Pancreas (tissue), 10 donors: ENCODE measurements at regions not wholly inside any gene's neighbourhood (a gene's known extent, or its start where the extent isn't known, plus 50 kb on each side); places are given as distances from the start of the nearest gene placed in this dataset.

Experiments
- ATAC-seq, 4 donors: fragments of 200-7000 bp; cut with Tn5 transposase; one replicate each; pipeline versions ENCODE4 v1.8.0 to v1.9.1; 2020; ENCODE audit warnings: mild to moderate bottlenecking in 4 of 4, moderate library complexity in 4 of 4
- DNase-seq, 6 donors: peaks; one replicate each; pipeline ENCODE4 v3.0.0-alpha.2; 2020
- FAIRE-seq: peaks from 2 replicates; lab custom pipeline; 2012; peaks lifted over from hg19 to GRCh38; lab: Jason Lieb, UNC
- H3K27ac ChIP-seq, 4 donors: fragments of 200-600 bp; sonication (generic); 1 replicate in 3 of 4; 2 replicates in 1 of 4; pipeline versions ENCODE4 v1.5.0 to v1.8.0; 2020
- H3K27me3 ChIP-seq, 4 donors: fragments of 200-600 bp; one replicate each; pipeline ENCODE4 v1.8.0; 2021
- H3K36me3 ChIP-seq, 3 donors: fragments of 200-600 bp; sonication (generic) in 1 of 3; one replicate each; pipeline versions ENCODE4 v1.5.0 to v1.8.0; 2020 to 2021
- H3K4me1 ChIP-seq, 3 donors: fragments of 200-600 bp; one replicate each; pipeline ENCODE4 v1.8.0; 2021
- H3K4me3 ChIP-seq, 4 donors: fragments of 200-600 bp; sonication (generic) in 2 of 4; one replicate each; pipeline versions ENCODE4 v1.5.0 to v1.8.0; 2020 to 2021
- H3K9me3 ChIP-seq, 4 donors: fragments of 200-600 bp; one replicate each; pipeline ENCODE4 v1.8.0; 2021
- WGBS, 2 donors: extraction: QIAGEN DNeasy Blood & Tissue Kit; methylation state at CpG; one replicate each; pipeline ENCODE4 v1.1.7; 2013; 5-methylcytosine and 5-hydroxymethylcytosine counted together
- intact Hi-C, 3 donors: fragments of 100-400 bp; cut with DNase I; formaldehyde crosslinking; loops; one replicate each; pipeline versions ENCODE4 v1.11.1 to v1.14.2; 2022
- TF ChIP-seq, protein P1 (sequence below), 4 donors: fragments of 200-600 bp; sonication (generic) in 3 of 4; IDR thresholded peaks; one replicate each; pipeline versions ENCODE4 v1.5.0 to v1.8.0; 2021; ENCODE audit warnings: antibody characterized with exemption in 4 of 4
- donor health status: healthy with polysubstance abuse.
- donor health status: DM: no; HTN: no; CAD: no; lungs with moderate emphysema.
- donor health status: DM: no; HTN: no; CAD: no.
- donor health status: control.
- donor health status: control.
- donor health status: Bipolar disorder and iron deficiency.
- donor health status: DM: yes; HTN: yes; CAD: no.
- donor health status: DM: no; HTN: no; CAD: no.
- donor health status: DM: no; HTN: no; CAD: no.
- donor health status: DM: yes; HTN: yes; CAD: no.

DNA sequence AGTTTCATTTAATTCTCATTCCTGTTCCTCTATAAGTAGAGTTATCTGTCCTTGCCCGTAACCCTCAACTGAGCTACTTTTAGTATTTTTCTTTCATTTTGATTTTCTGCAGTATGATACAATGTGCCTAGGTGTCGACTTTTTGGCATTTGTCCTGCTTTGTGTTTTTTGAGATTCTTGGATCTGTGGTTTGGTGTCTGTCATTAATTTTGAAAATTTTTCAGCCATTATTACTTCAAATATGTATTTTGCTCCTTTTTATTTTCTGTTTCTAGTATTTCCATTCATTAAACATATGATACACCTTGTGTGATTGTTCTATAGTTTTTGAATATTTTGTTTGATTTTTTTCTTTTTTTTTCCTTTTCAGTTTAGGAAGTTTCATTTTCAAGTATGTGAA, 598.9 kb downstream of the SPOCK3 start:
- TF ChIP-seq, protein P1, sequence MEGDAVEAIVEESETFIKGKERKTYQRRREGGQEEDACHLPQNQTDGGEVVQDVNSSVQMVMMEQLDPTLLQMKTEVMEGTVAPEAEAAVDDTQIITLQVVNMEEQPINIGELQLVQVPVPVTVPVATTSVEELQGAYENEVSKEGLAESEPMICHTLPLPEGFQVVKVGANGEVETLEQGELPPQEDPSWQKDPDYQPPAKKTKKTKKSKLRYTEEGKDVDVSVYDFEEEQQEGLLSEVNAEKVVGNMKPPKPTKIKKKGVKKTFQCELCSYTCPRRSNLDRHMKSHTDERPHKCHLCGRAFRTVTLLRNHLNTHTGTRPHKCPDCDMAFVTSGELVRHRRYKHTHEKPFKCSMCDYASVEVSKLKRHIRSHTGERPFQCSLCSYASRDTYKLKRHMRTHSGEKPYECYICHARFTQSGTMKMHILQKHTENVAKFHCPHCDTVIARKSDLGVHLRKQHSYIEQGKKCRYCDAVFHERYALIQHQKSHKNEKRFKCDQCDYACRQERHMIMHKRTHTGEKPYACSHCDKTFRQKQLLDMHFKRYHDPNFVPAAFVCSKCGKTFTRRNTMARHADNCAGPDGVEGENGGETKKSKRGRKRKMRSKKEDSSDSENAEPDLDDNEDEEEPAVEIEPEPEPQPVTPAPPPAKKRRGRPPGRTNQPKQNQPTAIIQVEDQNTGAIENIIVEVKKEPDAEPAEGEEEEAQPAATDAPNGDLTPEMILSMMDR (IDR thresholded peaks at IDR 0.05) = no peak
- no peak overlapping the region for H3K4me3 ChIP-seq
- H3K4me1 ChIP-seq = no peaks in the 10 kb centered on the region
- no peaks in the 10 kb centered on the region for H3K36me3 ChIP-seq
- intact Hi-C loops = no loop called here
- H3K9me3 ChIP-seq = no peaks in the 10 kb centered on the region
- ATAC-seq (no peak), FAIRE-seq (no peak), DNase-seq (no peak)
- no peaks in the 10 kb centered on the region for H3K27me3 ChIP-seq
- WGBS, 2 donors = 65 to 71% methylated on average over 2 of the region's 2 CpGs
- no peak overlapping the region for H3K27ac ChIP-seq

DNA sequence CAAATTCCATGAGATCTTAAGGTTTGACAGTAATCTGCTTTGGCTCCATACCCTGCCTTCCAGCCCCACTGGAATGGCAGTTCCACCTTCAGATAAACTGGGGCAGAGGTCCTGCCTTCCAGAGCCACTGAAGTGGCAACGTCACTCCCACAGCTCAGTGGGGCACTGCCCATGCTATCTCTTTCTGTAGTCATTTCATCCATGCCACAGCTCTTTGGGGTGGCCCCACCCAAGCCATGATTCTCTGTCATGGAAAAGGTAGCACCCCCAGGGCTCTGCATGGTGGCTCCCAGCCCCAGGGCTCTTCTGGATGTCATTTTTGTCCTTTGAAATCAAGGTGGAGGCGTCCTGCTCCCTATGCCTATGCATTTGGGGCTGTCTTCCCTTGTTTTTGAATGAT, 596.5 kb downstream of the SPOCK3 start:
- TF ChIP-seq, protein P1 (IDR thresholded peaks at IDR 0.05) = no peak
- H3K9me3 ChIP-seq = no peaks in the 10 kb centered on the region
- H3K27ac ChIP-seq = no peak overlapping the region
- FAIRE-seq = no peak
- DNase-seq = no peak
- no peak overlapping the region for H3K4me3 ChIP-seq
- H3K27me3 ChIP-seq = no peaks in the 10 kb centered on the region
- no peaks in the 10 kb centered on the region for H3K36me3 ChIP-seq
- ATAC-seq = no peak
- H3K4me1 ChIP-seq = no peaks in the 10 kb centered on the region
- intact Hi-C loops = no loop called here
- 38 to 56% methylated on average over 2 of the region's 2 CpGs for WGBS, 2 donors

- H3K9me3 ChIP-seq = no peaks in the 10 kb centered on the region
- no peak overlapping the region for H3K27ac ChIP-seq
- TF ChIP-seq, protein P1 (IDR thresholded peaks at IDR 0.05) = no peak
- no peaks in the 10 kb centered on the region for H3K4me1 ChIP-seq
- WGBS, 2 donors = 4 to 13% methylated on average over 1 of the region's 1 CpG
- DNase-seq = no peak
- no peak overlapping the region for H3K4me3 ChIP-seq
- intact Hi-C loops = no loop called here
- no peak for FAIRE-seq
- no peak for ATAC-seq
- no peaks in the 10 kb centered on the region for H3K36me3 ChIP-seq
- no peaks in the 10 kb centered on the region for H3K27me3 ChIP-seq
Measured at GRCh38 chr4:166655231-166655630, 579.1 kb downstream of the SPOCK3 start.

GRCh38 chr4:166655705-166656104, 578.6 kb downstream of the SPOCK3 start:
- no peaks in the 10 kb centered on the region for H3K36me3 ChIP-seq
- no peaks in the 10 kb centered on the region for H3K9me3 ChIP-seq
- no peak overlapping the region for H3K4me3 ChIP-seq
- intact Hi-C loops = no loop called here
- TF ChIP-seq, protein P1 (IDR thresholded peaks at IDR 0.05) = no peak
- no peak overlapping the region for H3K27ac ChIP-seq
- 72 to 86% methylated on average over 5 of the region's 5 CpGs for WGBS, 2 donors
- no peak for DNase-seq
- no peak for FAIRE-seq
- no peaks in the 10 kb centered on the region for H3K4me1 ChIP-seq
- no peak for ATAC-seq
- no peaks in the 10 kb centered on the region for H3K27me3 ChIP-seq

DNA sequence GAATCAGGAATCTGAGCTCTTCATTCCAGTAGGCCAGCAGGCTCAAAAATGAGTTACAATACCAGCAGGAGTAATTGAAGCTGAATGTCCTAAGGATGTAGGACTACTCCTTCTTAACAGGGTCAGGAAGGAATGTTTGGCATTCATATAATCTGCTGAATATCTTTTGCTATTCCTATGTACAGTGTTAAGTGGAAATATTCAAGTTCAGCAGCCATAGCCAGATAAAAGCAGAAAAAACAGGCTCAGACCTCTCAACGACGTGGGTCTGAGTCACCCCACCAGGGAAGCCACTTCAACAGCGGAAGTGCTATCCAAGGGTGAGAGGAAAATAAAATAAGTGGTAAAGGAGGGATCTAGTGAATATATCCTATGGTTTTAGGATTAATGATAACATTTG, 577.0 kb downstream of the SPOCK3 start:
- H3K4me1 ChIP-seq = no peaks in the 10 kb centered on the region
- ATAC-seq = no peak
- H3K9me3 ChIP-seq = no peaks in the 10 kb centered on the region
- FAIRE-seq = no peak
- TF ChIP-seq, protein P1 (IDR thresholded peaks at IDR 0.05) = no peak
- 52 to 60% methylated on average over 3 of the region's 3 CpGs for WGBS, 2 donors
- no peak overlapping the region for H3K4me3 ChIP-seq
- H3K27me3 ChIP-seq = no peaks in the 10 kb centered on the region
- intact Hi-C loops = no loop called here
- no peak for DNase-seq
- no peak overlapping the region for H3K27ac ChIP-seq
- no peaks in the 10 kb centered on the region for H3K36me3 ChIP-seq
